ENCODE measurements at regions not wholly inside any gene's neighbourhood (a gene's known extent, or its start where the extent isn't known, plus 50 kb on each side); places are given as distances from the start of the nearest gene placed in this dataset.
A peak's percentile ranks its signal among the peaks of the same experiment; 100 is the strongest.

- peak; percentile 92 to 97 for DNase-seq
Measured at GRCh38 chr1:181142096-181142958, 53.8 kb downstream of the IER5 start.

DNA sequence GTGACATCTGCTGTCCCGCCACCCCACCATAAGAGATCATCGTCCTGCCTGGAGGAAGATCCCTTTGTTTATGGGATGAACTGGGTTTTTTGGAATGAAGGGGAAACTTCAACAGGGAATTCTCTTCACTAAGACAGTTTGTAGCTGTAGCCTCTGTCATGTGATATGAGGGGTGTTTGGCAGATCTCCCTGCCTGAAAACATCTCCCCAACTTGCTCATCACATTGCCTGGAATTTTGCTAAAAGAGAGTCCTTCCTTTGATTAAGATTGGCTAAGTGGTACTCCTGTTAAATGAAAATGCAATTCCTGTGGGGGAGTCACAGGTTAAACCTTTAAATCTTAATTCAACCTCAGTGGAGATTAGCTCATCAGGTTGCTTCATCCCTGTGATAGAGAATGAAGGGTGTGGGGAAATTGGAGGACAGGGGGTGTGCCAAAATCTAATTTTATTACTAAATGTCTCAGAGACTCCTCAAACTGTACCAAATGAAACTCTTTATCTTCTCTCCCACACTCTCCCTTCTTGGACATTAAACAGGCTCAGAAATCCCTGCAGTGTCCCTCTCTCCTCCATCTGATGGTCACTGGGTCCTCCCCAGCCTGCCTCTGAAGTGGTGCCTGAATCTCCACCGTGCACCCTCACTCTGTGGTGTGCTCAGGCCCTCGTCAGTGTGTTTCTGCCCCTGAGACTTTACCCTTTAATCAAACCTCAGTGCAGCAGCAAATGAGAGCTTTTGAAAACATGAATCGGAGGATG is 54.8 kb downstream of the IER5 start:
- DNase-seq: no peak

- DNase-seq: no peak
Measured at GRCh38 chr1:181144238-181144637, 55.7 kb downstream of the IER5 start.

GRCh38 chr1:181148636-181149035 is 60.1 kb downstream of the IER5 start:
- DNase-seq: no peak

GRCh38 chr1:181149326-181150125 is 61.0 kb downstream of the IER5 start:
- DNase-seq: peak; percentile 41 to 45

- no peak for DNase-seq
Measured at GRCh38 chr1:181150273-181150672, 61.8 kb downstream of the IER5 start.

DNA sequence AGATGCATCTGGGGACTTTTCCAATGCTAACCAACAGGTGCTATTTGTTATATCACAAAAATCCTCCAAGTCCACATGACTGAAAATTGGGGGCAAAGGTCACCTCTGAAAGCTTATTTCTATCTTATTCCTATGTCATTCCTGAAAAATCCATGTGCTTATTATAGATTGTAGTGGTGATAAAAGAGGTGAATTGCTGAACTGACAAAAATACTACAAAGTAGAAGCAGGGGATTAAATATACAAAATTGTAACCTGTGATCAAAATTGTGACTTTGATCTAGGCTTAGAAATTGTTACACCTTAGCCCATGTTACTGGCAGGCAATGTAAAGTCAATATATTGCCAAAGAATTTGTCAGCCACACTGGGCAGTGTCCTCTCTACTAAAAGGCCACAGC is 62.3 kb downstream of the IER5 start:
- no peak for DNase-seq

DNA sequence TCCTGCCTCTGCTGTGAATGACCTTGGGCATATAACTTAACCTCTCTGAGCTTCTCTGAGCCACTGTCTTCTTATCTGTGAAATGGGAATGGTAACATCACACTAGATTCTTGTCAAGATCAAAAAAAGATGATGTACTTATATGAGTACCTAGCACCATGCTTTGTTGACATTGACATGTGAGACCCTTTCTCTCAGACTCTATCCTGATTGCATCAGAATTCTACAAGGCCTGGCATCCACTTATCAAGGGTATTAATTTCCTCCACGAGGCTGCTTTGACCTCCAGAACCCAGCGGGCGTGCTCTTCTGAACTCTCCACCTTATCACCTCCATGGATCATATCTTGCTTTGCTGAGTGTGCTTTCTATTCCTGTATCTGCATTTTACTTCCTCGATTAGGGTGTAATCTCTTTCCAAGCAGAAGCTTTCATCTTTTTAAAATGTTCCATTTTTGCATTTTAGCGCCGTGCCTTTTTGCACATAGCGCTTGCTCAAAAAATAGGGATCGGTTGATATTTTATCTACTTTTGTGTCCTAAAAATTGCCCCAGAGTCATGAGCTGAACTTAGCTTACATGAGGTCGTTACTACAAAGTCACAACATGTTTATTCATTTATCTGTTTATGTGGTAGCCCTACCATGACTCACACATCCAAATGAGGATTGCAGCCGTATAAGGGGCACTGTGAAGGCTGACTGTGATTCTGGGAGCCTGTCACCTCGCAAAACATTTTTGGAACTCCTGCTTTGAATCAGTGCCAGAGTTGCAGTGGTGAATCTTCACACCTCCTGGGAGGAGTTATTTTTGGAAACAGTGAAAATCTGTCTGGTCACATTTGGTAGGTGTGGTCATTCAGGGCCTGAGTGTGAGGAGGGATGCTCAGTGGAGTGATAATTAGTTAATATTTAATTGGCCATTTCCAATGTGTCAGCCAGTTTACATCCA is 63.2 kb downstream of the IER5 start:
- DNase-seq: no peak

DNA sequence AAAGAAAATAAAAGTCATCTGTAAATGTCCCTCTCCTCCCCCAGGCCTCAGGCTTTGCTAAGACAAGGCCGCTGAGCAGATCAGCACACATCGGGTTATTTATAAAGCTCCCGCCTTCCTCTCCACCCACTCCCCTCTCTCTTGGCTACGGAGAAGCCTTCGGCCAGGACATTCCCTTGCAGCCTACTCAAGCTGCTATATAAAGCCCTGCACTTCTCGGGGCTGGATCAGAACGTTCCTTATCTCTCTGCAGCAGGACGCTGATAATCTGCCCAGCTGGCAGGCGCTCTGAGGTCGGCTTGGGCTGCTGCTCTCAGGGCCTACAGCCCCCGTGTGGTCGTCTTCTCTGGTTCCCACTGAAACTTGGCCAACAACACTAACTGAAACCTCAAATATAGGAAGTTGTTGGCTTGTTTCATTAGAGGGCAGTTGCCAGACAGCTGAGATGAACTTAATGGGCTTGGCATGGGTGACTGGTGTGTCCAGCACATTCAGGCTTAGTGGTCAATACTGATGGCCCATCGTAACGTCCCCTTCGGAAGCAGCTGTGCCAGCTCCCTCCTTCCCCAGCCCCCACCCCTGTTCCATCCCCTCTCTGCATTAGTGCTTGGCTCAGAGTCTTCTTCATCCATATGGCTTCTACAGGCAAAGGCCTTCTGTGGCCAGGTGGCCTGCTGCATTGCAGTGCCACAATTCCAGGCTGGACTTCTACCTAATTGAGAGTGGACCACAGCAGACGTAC is 64.6 kb downstream of the IER5 start:
- no peak for DNase-seq

- no peak for DNase-seq
Measured at GRCh38 chr1:181153634-181153961, 65.1 kb downstream of the IER5 start.

GRCh38 chr1:181155339-181155738 is 66.8 kb downstream of the IER5 start:
- no peak for DNase-seq

GRCh38 chr1:181159451-181160140 is 71.1 kb downstream of the IER5 start:
- peak in 1 of 2 donors; percentile 37 for DNase-seq

- no peak for DNase-seq
Measured at GRCh38 chr1:181160322-181160721, 71.8 kb downstream of the IER5 start.

GRCh38 chr1:181160998-181161870 is 72.7 kb downstream of the IER5 start:
- DNase-seq: no peak

DNA sequence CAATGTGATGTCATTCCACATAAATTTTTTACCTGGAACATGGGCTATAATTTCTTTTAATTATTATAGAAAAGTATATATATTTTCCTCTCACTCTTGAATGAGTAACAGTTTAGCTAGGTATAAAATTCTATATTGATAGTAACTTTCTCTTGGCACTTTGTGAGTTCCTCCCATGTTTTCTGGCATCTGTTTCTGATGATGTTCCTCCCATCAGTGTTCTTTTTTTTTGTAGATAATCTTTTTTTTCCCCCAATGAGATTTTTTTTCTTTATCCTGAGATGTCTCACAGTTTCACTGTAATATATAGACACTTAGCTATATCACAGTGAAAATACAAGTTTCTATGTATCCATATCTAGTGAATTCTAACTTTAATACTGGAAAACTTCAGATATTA is 75.2 kb downstream of the IER5 start:
- DNase-seq: no peak

- DNase-seq: peak; percentile 60 to 64
Measured at GRCh38 chr1:181166377-181167196, 78.1 kb downstream of the IER5 start.

GRCh38 chr1:181169281-181169865 is 80.9 kb downstream of the IER5 start:
- no peak for DNase-seq

- DNase-seq: no peak
Measured at GRCh38 chr1:181170194-181170593, 81.7 kb downstream of the IER5 start.

DNA sequence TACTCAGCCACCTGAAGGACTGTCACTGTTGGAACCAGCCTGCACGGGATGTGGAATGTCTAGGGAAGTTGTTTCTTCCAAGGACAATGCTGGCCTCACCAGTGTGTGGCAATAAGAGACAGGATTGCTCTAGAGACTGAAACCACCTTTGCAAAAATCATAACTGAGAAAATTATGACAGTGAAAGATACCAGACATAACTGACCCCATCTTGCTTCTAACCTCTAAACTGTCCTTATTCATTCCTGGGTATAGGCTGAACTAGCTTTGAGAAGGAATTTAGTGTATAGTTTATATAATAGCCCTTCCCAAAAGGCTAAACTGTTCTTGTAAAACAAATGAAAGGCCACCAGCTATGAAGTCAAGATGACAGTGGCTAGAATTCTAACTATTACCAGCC is 83.6 kb downstream of the IER5 start:
- DNase-seq: no peak
